GM23338 (cell line): ENCODE measurements at regions not wholly inside any gene's neighbourhood (a gene's known extent, or its start where the extent isn't known, plus 50 kb on each side); places are given as distances from the start of the nearest gene placed in this dataset.

Experiments
- CREB1 ChIP-seq: fragments of 250-450 bp; sonication (Bioruptor Pico); IDR thresholded peaks from 2 replicates; pipeline ENCODE4 v1.5.0; 2020; ENCODE audit warnings: low read depth, mild to moderate bottlenecking, moderate library complexity
- EZH2 ChIP-seq: fragments of 200-600 bp; sonication (generic); IDR thresholded peaks from one replicate; pipeline ENCODE4 v1.8.0; 2017; ENCODE audit warnings: antibody characterized with exemption, mild to moderate bottlenecking, low read depth; ENCODE audit not compliant: unreplicated experiment
- EZH2phosphoT487 ChIP-seq: fragments of 200-600 bp; sonication (generic); IDR thresholded peaks from one replicate; pipeline ENCODE4 v1.8.1; 2018; ENCODE audit warnings: antibody characterized with exemption; ENCODE audit not compliant: unreplicated experiment
- JUNB ChIP-seq: IDR thresholded peaks from one replicate; pipeline ENCODE4 v1.6.1; 2016; ENCODE audit warnings: antibody characterized with exemption; ENCODE audit not compliant: unreplicated experiment
- NANOG ChIP-seq: IDR thresholded peaks from 2 replicates; pipeline ENCODE4 v1.6.1; 2016; ENCODE audit warnings: antibody characterized with exemption, borderline replicate concordance
- POLR2AphosphoS5 ChIP-seq: IDR thresholded peaks from 2 replicates; pipeline ENCODE4 v1.6.1; 2016; ENCODE audit warnings: antibody characterized with exemption, low read depth
- STAT1 ChIP-seq: IDR thresholded peaks from one replicate; pipeline ENCODE4 v1.6.1; 2016; ENCODE audit warnings: antibody characterized with exemption; ENCODE audit not compliant: unreplicated experiment
- ZNF331 ChIP-seq: fragments of 250-450 bp; sonication (Bioruptor Pico); IDR thresholded peaks from 2 replicates; pipeline ENCODE4 v1.5.0; 2020; ENCODE audit warnings: low read depth, mild to moderate bottlenecking, moderate library complexity
- TF ChIP-seq, protein P1 (sequence below), 2 experiments: fragments of 200-600 bp in 1 of 2; sonication (generic) in 1 of 2; conservative IDR thresholded peaks; 2 replicates each; pipeline versions ENCODE4 v1.5.1 to v1.6.1; 2016 to 2017; ENCODE audit warnings: antibody characterized with exemption in 2 of 2, low read depth in 2 of 2, mild to moderate bottlenecking in 2 of 2, moderate library complexity in 1 of 2
- TF ChIP-seq, protein P2 (sequence below): IDR thresholded peaks from 2 replicates; pipeline ENCODE4 v1.6.1; 2016; ENCODE audit warnings: antibody characterized with exemption
- TF ChIP-seq, protein P3 (sequence below): IDR thresholded peaks from one replicate; pipeline ENCODE4 v1.6.1; 2018; ENCODE audit warnings: antibody characterized with exemption; ENCODE audit not compliant: unreplicated experiment
- TF ChIP-seq, protein P4 (sequence below): fragments of 250-450 bp; sonication (Bioruptor Pico); IDR thresholded peaks from 2 replicates; pipeline ENCODE4 v1.5.0; 2020; ENCODE audit warnings: mild to moderate bottlenecking, moderate library complexity

DNA sequence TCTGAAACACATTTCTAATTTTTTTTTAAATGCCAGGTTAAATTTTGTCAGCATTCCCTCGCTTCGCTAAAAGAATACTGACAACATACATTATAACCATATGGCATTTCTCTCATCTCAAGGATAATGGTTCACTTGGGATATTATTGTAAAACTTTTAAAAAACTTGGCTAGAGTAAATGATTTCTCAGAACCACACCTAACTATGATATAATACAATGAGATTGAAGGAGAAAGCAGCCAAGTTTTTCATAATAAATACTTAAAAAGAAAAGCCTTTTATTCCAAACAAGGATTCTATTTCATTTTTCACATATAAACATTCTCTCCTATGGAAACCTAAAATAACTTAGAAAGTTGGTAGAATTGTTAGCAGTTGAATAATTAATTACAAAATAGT, 413.9 kb downstream of the HGF start:
- TF ChIP-seq, protein P1, sequence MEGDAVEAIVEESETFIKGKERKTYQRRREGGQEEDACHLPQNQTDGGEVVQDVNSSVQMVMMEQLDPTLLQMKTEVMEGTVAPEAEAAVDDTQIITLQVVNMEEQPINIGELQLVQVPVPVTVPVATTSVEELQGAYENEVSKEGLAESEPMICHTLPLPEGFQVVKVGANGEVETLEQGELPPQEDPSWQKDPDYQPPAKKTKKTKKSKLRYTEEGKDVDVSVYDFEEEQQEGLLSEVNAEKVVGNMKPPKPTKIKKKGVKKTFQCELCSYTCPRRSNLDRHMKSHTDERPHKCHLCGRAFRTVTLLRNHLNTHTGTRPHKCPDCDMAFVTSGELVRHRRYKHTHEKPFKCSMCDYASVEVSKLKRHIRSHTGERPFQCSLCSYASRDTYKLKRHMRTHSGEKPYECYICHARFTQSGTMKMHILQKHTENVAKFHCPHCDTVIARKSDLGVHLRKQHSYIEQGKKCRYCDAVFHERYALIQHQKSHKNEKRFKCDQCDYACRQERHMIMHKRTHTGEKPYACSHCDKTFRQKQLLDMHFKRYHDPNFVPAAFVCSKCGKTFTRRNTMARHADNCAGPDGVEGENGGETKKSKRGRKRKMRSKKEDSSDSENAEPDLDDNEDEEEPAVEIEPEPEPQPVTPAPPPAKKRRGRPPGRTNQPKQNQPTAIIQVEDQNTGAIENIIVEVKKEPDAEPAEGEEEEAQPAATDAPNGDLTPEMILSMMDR (conservative IDR thresholded peaks at IDR 0.05; ENCODE audit: low read depth in 2 of 2) = no peak
- TF ChIP-seq POLR2AphosphoS5 (no peak), STAT1 (no peak), EZH2phosphoT487 (no peak), CREB1 (CRISPR knock-in tag) (no peak), JUNB (no peak), EZH2 (no peak), ZNF331 (CRISPR knock-in tag) (no peak), NANOG (no peak)
- TF ChIP-seq, protein P2, sequence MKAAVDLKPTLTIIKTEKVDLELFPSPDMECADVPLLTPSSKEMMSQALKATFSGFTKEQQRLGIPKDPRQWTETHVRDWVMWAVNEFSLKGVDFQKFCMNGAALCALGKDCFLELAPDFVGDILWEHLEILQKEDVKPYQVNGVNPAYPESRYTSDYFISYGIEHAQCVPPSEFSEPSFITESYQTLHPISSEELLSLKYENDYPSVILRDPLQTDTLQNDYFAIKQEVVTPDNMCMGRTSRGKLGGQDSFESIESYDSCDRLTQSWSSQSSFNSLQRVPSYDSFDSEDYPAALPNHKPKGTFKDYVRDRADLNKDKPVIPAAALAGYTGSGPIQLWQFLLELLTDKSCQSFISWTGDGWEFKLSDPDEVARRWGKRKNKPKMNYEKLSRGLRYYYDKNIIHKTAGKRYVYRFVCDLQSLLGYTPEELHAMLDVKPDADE = no peak
- TF ChIP-seq, protein P3, sequence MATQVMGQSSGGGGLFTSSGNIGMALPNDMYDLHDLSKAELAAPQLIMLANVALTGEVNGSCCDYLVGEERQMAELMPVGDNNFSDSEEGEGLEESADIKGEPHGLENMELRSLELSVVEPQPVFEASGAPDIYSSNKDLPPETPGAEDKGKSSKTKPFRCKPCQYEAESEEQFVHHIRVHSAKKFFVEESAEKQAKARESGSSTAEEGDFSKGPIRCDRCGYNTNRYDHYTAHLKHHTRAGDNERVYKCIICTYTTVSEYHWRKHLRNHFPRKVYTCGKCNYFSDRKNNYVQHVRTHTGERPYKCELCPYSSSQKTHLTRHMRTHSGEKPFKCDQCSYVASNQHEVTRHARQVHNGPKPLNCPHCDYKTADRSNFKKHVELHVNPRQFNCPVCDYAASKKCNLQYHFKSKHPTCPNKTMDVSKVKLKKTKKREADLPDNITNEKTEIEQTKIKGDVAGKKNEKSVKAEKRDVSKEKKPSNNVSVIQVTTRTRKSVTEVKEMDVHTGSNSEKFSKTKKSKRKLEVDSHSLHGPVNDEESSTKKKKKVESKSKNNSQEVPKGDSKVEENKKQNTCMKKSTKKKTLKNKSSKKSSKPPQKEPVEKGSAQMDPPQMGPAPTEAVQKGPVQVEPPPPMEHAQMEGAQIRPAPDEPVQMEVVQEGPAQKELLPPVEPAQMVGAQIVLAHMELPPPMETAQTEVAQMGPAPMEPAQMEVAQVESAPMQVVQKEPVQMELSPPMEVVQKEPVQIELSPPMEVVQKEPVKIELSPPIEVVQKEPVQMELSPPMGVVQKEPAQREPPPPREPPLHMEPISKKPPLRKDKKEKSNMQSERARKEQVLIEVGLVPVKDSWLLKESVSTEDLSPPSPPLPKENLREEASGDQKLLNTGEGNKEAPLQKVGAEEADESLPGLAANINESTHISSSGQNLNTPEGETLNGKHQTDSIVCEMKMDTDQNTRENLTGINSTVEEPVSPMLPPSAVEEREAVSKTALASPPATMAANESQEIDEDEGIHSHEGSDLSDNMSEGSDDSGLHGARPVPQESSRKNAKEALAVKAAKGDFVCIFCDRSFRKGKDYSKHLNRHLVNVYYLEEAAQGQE = no peak
- TF ChIP-seq, protein P4, sequence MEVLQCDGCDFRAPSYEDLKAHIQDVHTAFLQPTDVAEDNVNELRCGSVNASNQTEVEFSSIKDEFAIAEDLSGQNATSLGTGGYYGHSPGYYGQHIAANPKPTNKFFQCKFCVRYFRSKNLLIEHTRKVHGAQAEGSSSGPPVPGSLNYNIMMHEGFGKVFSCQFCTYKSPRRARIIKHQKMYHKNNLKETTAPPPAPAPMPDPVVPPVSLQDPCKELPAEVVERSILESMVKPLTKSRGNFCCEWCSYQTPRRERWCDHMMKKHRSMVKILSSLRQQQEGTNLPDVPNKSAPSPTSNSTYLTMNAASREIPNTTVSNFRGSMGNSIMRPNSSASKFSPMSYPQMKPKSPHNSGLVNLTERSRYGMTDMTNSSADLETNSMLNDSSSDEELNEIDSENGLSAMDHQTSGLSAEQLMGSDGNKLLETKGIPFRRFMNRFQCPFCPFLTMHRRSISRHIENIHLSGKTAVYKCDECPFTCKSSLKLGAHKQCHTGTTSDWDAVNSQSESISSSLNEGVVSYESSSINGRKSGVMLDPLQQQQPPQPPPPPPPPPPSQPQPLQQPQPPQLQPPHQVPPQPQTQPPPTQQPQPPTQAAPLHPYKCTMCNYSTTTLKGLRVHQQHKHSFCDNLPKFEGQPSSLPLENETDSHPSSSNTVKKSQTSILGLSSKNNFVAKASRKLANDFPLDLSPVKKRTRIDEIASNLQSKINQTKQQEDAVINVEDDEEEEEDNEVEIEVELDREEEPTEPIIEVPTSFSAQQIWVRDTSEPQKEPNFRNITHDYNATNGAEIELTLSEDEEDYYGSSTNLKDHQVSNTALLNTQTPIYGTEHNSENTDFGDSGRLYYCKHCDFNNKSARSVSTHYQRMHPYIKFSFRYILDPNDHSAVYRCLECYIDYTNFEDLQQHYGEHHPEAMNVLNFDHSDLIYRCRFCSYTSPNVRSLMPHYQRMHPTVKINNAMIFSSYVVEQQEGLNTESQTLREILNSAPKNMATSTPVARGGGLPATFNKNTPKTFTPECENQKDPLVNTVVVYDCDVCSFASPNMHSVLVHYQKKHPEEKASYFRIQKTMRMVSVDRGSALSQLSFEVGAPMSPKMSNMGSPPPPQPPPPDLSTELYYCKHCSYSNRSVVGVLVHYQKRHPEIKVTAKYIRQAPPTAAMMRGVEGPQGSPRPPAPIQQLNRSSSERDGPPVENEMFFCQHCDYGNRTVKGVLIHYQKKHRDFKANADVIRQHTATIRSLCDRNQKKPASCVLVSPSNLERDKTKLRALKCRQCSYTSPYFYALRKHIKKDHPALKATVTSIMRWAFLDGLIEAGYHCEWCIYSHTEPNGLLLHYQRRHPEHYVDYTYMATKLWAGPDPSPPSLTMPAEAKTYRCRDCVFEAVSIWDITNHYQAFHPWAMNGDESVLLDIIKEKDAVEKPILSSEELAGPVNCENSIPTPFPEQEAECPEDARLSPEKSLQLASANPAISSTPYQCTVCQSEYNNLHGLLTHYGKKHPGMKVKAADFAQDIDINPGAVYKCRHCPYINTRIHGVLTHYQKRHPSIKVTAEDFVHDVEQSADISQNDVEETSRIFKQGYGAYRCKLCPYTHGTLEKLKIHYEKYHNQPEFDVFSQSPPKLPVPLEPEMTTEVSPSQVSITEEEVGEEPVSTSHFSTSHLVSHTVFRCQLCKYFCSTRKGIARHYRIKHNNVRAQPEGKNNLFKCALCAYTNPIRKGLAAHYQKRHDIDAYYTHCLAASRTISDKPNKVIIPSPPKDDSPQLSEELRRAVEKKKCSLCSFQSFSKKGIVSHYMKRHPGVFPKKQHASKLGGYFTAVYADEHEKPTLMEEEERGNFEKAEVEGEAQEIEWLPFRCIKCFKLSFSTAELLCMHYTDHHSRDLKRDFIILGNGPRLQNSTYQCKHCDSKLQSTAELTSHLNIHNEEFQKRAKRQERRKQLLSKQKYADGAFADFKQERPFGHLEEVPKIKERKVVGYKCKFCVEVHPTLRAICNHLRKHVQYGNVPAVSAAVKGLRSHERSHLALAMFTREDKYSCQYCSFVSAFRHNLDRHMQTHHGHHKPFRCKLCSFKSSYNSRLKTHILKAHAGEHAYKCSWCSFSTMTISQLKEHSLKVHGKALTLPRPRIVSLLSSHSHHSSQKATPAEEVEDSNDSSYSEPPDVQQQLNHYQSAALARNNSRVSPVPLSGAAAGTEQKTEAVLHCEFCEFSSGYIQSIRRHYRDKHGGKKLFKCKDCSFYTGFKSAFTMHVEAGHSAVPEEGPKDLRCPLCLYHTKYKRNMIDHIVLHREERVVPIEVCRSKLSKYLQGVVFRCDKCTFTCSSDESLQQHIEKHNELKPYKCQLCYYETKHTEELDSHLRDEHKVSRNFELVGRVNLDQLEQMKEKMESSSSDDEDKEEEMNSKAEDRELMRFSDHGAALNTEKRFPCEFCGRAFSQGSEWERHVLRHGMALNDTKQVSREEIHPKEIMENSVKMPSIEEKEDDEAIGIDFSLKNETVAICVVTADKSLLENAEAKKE (CRISPR knock-in tag) = no peak
